ENCODE measurements at regions not wholly inside any gene's neighbourhood (a gene's known extent, or its start where the extent isn't known, plus 50 kb on each side); places are given as distances from the start of the nearest gene placed in this dataset.
"Not testable (repeated sequence)": the region's sequence is repeated elsewhere in the genome, so short reads cannot be mapped to it uniquely, and the experiment has no call there.

DNA sequence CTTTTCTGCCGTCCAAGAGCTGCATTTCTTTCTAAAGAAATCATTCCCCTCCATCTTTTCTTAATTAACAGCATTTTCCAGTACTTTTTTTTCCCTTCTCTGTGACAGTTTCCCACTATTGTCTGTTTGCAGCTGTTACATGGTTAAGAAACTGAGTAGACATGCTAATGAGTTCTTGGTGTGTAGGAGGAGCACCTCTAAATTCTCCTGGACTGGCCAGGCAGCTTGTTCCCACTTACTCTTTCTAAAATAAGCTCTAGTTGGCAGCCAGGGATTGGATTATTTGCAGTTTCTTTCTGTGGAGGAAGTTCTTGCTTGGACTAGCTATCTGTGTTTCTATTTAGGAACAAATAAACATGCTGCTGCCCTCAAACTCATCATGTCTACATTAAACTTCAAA, 235.1 kb upstream of the GAP43 start:
- DNase-seq (no peak), ATAC-seq (no peak)

GRCh38 chr3:115388811-115389210, 234.5 kb upstream of the GAP43 start:
- DNase-seq: no peak
- ATAC-seq: no peak

DNA sequence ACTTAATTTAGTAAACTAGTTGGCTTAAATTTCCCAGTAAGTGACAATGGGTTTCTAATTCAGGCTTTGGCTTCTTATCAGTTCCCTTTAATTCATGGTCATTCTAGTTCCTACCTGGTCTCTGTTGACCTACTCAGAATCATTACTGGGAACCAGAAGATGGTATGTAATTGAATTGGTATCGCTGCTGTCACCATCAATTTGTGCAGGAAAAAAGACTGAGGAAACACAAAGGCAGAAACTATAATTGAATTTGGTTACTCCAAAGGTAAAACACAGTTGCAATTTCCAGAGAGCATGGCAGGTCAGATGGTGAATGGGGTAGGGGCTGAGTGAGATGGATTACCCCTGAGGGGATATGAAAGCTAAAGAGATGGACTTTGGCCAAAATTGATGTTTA, 226.5 kb upstream of the GAP43 start:
- no peak for ATAC-seq
- DNase-seq: no peak

GRCh38 chr3:115397433-115397832, 225.9 kb upstream of the GAP43 start:
- no peak for DNase-seq
- no peak for ATAC-seq

- no peak for DNase-seq
- no peak for ATAC-seq
Observed at GRCh38 chr3:115398506-115398905, 224.8 kb upstream of the GAP43 start.

DNA sequence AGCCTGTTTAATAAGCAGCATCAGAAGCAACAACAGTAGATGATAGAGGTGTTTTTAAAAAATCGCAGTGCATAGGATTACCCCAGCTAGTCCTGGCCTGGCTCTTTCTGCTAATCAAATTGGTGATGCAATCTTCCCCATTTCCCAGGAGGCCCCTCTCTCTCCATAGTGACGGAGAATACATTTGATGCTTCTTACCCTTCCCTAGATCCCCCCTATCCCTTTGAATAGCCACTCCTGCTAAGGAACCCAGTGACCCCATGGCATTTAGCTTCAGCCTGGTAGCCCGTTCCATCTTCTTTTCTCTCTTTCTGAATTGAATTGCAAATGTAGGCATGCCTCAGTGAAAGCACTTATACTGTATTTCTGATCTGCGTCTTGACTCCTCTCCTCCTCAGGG, 223.6 kb upstream of the GAP43 start:
- ATAC-seq (no peak), DNase-seq (no peak)

- DNase-seq (no peak), ATAC-seq (no peak)
Observed at GRCh38 chr3:115401298-115401697, 222.0 kb upstream of the GAP43 start.

GRCh38 chr3:115401851-115402501, 221.3 kb upstream of the GAP43 start:
- no peak for DNase-seq
- ATAC-seq: no peak

GRCh38 chr3:115402651-115403050, 220.7 kb upstream of the GAP43 start:
- DNase-seq: no peak
- ATAC-seq: no peak

DNA sequence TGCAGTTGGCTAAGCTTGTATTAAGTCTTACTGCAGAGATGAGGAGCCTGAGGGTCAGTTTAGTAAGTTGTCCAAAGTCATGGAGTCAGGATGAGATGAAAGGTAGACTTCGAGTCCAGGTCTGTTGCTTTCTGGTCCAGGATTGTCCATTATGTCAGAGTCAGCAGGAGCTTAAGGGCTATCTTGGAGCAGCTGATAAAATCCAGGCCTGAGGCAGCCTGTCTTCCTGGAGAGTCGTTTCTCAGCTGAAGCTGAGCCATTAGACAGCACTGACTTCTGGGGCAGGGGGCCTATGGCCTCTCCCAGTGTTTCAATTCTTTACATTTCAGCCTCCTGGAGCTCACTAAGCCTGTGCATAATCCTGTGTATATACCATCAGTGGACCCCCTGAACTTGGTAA, 219.5 kb upstream of the GAP43 start:
- no peak for ATAC-seq

DNA sequence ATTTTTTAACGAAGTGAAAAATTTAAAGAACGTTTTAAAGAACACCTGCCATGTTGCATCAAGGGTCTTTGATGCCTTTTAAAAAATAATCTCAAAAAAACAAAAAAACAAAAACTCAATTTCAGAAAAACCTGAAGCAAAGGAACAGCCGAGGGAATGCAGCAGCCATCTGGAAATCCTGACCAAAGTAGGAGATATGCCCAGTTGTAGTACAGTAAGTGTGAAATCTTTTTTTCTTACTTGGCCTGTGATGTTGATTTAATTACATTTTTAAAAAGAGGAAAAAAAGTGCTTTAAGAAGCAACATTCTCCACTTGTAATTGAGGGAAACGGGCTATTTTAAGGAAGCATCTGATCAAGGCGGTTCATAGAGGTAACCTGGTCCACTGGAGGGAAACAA, 213.7 kb upstream of the GAP43 start:
- DNase-seq (no peak), ATAC-seq (no peak)

More for the DNA sequence above, 219.5 kb upstream of the GAP43 start:
- DNase-seq: no peak

DNA sequence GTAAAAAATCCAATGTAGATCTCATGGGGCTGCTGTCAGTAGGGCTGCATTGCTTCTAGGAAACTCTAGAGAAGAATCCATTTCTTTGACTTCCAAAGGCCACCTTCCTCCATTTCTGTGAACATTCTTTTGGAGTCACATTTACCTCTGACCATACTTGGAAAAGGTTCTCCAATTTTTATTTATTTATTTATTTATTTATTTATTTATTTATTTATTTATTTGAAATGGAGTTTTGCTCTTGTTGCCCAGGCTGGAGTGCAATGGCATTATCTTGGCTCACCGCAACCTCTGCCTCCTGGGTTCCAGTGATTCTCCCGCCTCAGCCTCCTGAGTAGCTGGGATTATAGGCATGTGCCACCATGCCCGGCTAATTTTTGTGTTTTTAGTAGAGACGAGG, 208.7 kb upstream of the GAP43 start:
- ATAC-seq: not testable (repeated sequence)

GRCh38 chr3:115415246-115415996, 207.9 kb upstream of the GAP43 start:
- no peak for ATAC-seq

More for the DNA sequence above, 208.7 kb upstream of the GAP43 start:
- not testable (repeated sequence) for DNase-seq

GRCh38 chr3:115418583-115418982, 204.7 kb upstream of the GAP43 start:
- ATAC-seq: no peak

More at GRCh38 chr3:115415246-115415996, 207.9 kb upstream of the GAP43 start:
- no peak for DNase-seq

DNA sequence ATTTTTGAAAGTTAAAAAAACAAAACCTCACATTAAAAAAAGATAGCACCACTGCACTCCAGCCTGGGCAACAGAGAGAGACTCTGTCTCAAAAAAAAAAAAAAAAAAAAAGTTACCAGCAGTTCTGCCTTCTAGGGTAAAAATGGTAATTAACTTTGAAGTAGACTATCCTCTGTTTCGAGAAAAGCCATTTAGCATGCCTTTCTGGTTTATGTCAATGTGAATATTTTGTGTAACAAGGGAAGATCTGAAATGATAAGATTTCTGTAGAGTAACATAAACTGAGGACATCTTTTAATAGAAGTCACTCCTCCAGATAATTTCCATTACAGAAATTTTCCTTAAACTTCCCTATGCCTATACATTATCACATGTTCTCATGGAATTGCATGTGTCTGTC, 203.2 kb upstream of the GAP43 start:
- no peak for ATAC-seq

More at GRCh38 chr3:115418583-115418982, 204.7 kb upstream of the GAP43 start:
- no peak for DNase-seq

GRCh38 chr3:115423170-115423569, 200.1 kb upstream of the GAP43 start:
- DNase-seq (no peak), ATAC-seq (no peak)

More for the DNA sequence above, 203.2 kb upstream of the GAP43 start:
- no peak for DNase-seq

DNA sequence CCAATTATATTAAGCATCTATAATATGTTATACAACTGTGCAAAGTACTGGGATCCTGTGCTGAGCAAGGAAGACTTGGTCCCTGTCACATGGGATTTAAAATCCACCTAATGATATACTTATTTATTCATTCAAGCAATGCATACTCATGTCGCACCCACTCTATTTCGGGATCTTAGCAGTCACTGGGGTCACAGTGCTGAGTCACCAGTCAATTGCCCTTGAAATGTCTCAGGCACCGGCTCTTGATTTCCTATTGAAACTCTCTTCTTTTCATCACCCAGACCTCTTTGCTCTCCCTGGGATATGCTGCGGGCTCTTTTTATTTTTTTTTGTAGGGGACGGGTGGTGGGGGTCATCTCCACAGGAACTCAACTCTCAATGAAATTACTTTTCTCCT, 194.5 kb upstream of the GAP43 start:
- DNase-seq (no peak), ATAC-seq (no peak)

GRCh38 chr3:115436767-115437301, 186.5 kb upstream of the GAP43 start:
- no peak for DNase-seq
- peak; percentile 25 for ATAC-seq

- DNase-seq (no peak), ATAC-seq (peak; percentile 8)
Observed at GRCh38 chr3:115438799-115439198, 184.5 kb upstream of the GAP43 start.

DNA sequence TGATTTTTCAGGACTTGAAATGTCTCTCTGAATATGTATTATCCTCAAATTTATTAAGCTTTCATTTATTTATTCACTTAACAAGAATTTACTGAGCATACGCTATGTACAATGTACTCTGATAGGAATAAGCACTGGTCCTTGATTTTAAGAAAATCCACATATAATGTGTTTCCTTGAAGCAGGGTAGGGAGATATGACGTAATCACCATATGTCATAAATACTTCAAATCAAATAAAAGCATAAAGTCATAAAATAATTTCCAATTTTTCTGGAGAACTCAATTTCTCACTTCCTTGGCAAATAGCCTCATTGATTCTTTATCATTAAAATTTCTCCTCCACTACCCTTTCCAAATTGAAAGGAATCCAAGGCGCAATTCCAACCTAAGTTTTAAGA, 177.8 kb upstream of the GAP43 start:
- no peak for ATAC-seq
- no peak for DNase-seq

GRCh38 chr3:115448851-115449250, 174.5 kb upstream of the GAP43 start:
- DNase-seq (no peak), ATAC-seq (no peak)

GRCh38 chr3:115450036-115450435, 173.3 kb upstream of the GAP43 start:
- DNase-seq (no peak), ATAC-seq (no peak)

GRCh38 chr3:115464036-115464435, 159.3 kb upstream of the GAP43 start:
- ATAC-seq (no peak), DNase-seq (no peak)

GRCh38 chr3:115469649-115470048, 153.7 kb upstream of the GAP43 start:
- ATAC-seq (peak; percentile 23), DNase-seq (no peak)

All from stimulated activated naive CD8-positive, alpha-beta T cell treated with anti-CD3 and anti-CD28 coated beads, Interleukin-15, Interleukin-2, amounts not matched to agents 100 U/mL and 50 U/mL, for 24 hours (primary cell).